GM18868 (cell line): ENCODE measurements at regions not wholly inside any gene's neighbourhood (a gene's known extent, or its start where the extent isn't known, plus 50 kb on each side); places are given as distances from the start of the nearest gene placed in this dataset.

Source experiments
- ATAC-seq: cut with Tn5 transposase; IDR thresholded peaks from one replicate; pipeline ENCODE4 v1.9.1; 2021; ENCODE audit warnings: mild to moderate bottlenecking, moderate library complexity; ENCODE audit not compliant: unreplicated experiment

- no peak for ATAC-seq
These were observed 222.0 kb upstream of the CPNE8 start for GRCh38 chr12:39127401-39127800.

GRCh38 chr12:39125566-39125965 lies 220.2 kb upstream of the CPNE8 start:
- ATAC-seq = no peak

- no peak for ATAC-seq
These were observed 219.4 kb upstream of the CPNE8 start for GRCh38 chr12:39124768-39125167.

GRCh38 chr12:39123580-39124253 lies 218.3 kb upstream of the CPNE8 start:
- ATAC-seq = no peak

GRCh38 chr12:39122562-39123204 lies 217.3 kb upstream of the CPNE8 start:
- ATAC-seq = no peak

- no peak for ATAC-seq
These were observed 211.5 kb upstream of the CPNE8 start for GRCh38 chr12:39116861-39117260.

- no peak for ATAC-seq
These were observed 206.7 kb upstream of the CPNE8 start for GRCh38 chr12:39112064-39112463.

- ATAC-seq = no peak
These were observed 199.7 kb upstream of the CPNE8 start for GRCh38 chr12:39105111-39105510.

- peak; percentile 96 for ATAC-seq
These were observed 198.3 kb upstream of the CPNE8 start for GRCh38 chr12:39103552-39104165.

GRCh38 chr12:39102474-39103209 lies 197.3 kb upstream of the CPNE8 start:
- ATAC-seq = no peak

- no peak for ATAC-seq
These were observed 190.4 kb upstream of the CPNE8 start for GRCh38 chr12:39095636-39096330.

GRCh38 chr12:39081910-39082309 lies 176.5 kb upstream of the CPNE8 start:
- ATAC-seq = no peak

- no peak for ATAC-seq
These were observed 171.8 kb upstream of the CPNE8 start for GRCh38 chr12:39077226-39077625.

GRCh38 chr12:39074063-39074462 lies 168.7 kb upstream of the CPNE8 start:
- ATAC-seq = no peak

GRCh38 chr12:39072658-39073057 lies 167.3 kb upstream of the CPNE8 start:
- no peak for ATAC-seq

GRCh38 chr12:39071611-39072010 lies 166.2 kb upstream of the CPNE8 start:
- no peak for ATAC-seq

GRCh38 chr12:39070775-39071174 lies 165.4 kb upstream of the CPNE8 start:
- ATAC-seq = no peak

- ATAC-seq = peak; percentile 49
These were observed 160.1 kb upstream of the CPNE8 start for GRCh38 chr12:39065455-39065854.

- ATAC-seq = no peak
These were observed 159.3 kb upstream of the CPNE8 start for GRCh38 chr12:39064708-39065107.

GRCh38 chr12:39062266-39062996 lies 157.0 kb upstream of the CPNE8 start:
- ATAC-seq = no peak
